Epithelial cell of proximal tubule (primary cell): ENCODE measurements at regions not wholly inside any gene's neighbourhood (a gene's known extent, or its start where the extent isn't known, plus 50 kb on each side); places are given as distances from the start of the nearest gene placed in this dataset.

ENCODE experiments used
- DNase-seq: peaks from one replicate; pipeline ENCODE4 v3.0.0-alpha.2; 2011; ENCODE audit warnings: low read depth
- H3K4me3 ChIP-seq: 2 replicates; pipeline ENCODE4 v1.5.1; 2011; ENCODE audit warnings: low read depth, mild to moderate bottlenecking, low read length
- CTCF ChIP-seq: conservative IDR thresholded peaks from 2 replicates; pipeline ENCODE4 v1.5.1; 2012; ENCODE audit warnings: low read depth, mild to moderate bottlenecking, low read length

GRCh38 chr5:30104872-30105596 is 1088.5 kb upstream of the CDH6 start:
- H3K4me3 ChIP-seq = no peak overlapping the region
- no peak for TF ChIP-seq CTCF
- no peak for DNase-seq

DNA sequence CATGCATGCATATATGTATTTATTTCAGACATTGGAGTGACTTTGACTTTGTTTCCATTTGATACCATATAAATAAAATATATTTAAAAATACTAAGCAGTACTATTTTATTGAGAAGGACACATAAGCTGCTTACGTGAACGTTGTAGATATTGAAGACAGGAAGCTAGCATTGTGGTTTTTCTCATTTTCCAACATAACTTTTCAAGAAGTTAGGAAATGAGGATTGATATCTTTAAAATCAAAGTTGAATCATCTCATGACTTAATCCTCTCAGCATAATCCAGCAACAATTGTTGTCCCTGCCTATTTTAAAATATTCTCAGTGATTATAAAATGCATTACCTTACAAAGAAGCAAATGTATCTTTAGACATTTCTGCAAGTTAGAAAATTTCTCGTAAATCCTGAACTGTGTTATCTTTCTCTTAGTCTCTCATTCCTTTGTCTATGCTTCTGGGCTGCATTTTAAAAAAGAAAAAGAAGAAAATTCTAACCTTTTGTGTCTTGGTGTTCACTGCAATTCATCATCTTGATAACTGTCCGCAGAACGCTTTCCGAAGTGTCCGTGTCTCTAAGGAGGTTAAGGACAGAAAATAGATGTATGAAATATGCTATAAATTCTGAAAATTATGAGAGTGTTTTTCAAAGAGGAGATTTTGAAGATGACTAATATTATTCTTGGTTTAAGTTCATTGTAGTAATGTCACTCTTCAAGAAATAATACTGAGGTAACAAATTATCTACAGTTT is 1089.9 kb upstream of the CDH6 start:
- no peak for TF ChIP-seq CTCF
- DNase-seq = no peak
- no peak overlapping the region for H3K4me3 ChIP-seq

- no peak for TF ChIP-seq CTCF
- no peak overlapping the region for H3K4me3 ChIP-seq
- DNase-seq = no peak
Measured at GRCh38 chr5:30103052-30103451, 1090.4 kb upstream of the CDH6 start.

- DNase-seq = no peak
- no peak overlapping the region for H3K4me3 ChIP-seq
- no peak for TF ChIP-seq CTCF
Measured at GRCh38 chr5:30102185-30102584, 1091.3 kb upstream of the CDH6 start.

GRCh38 chr5:30100929-30101328 is 1092.6 kb upstream of the CDH6 start:
- no peak for DNase-seq
- no peak for TF ChIP-seq CTCF
- no peak overlapping the region for H3K4me3 ChIP-seq

DNA sequence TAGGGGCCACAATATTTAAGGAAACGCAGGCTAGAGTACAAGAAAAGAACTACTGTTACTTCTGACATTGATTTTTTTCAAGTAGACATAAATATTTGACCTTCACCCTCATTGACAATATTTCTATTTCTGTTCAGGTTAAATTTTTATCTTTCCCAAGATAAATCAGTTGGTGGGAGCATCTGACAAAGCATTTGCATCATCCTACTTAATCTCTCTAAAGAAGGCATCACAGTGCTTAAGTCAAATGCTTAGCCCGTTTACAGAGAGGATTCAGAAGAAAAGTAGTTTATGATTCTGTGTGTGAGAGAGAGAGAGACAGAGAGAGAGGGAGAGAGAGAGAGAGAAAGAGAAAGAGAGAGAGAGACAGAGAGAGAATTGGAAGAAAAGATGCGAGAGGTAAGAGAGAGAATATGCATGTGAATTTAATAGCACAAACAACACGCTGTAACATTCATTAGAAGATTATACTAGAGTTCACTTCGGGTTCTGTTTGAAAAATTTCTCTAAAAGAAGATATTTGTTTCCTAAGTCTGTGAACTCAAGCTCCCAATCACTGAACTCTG is 1093.3 kb upstream of the CDH6 start:
- H3K4me3 ChIP-seq = no peak overlapping the region
- no peak for TF ChIP-seq CTCF
- DNase-seq = no peak
